22Rv1 (cell line): ENCODE measurements at regions not wholly inside any gene's neighbourhood (a gene's known extent, or its start where the extent isn't known, plus 50 kb on each side); places are given as distances from the start of the nearest gene placed in this dataset.

Experiments
- CTCF ChIP-seq: fragments of 450-650 bp; IDR thresholded peaks from 2 replicates; pipeline ENCODE4 v1.5.1; 2017; ENCODE audit warnings: mild to moderate bottlenecking
- ZFX ChIP-seq: fragments of 450-650 bp; IDR thresholded peaks from 2 replicates; pipeline ENCODE4 v1.6.1; 2017; ENCODE audit warnings: antibody characterized with exemption, borderline replicate concordance

- TF ChIP-seq CTCF, result no peak
- no peak for TF ChIP-seq ZFX
These were observed 991.2 kb downstream of the UQCRFS1 start for GRCh38 chr19:28221736-28222135.
